ENCODE measurements at regions not wholly inside any gene's neighbourhood (a gene's known extent, or its start where the extent isn't known, plus 50 kb on each side); places are given as distances from the start of the nearest gene placed in this dataset.

DNA sequence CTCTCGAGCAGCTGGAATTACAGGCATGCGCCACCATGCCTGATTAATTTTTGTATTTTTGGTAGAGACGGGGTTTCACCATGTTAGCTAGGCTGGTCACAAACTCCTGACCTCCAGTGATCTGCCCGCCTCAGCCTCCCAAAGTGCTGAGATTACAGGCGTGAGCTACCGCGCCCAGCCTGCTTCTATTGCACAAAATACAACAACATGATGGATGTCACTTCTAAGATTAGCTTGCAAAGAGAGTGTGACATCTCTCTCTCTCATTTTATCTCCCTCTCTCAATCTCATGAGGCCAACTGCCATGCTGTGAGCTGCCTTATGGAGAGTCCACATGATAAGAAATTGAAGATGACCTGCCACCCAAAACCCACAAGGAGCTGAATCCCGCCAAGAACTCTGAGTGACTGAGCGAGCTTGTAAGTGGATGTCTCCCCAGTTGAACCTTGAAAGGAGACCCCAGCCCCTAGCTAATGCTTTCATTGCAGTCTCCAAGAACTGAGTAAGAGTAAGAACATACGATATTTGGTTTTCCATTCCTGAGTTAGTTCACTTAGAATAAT is 458.5 kb downstream of the RBFOX1 start:
- no peak for TF ChIP-seq TAF1 (IDR thresholded peaks at IDR 0.05; ENCODE audit: borderline replicate concordance, insufficient read depth, low read length)
- no peak for TF ChIP-seq POLR2AphosphoS5 (IDR thresholded peaks at IDR 0.05; ENCODE audit: low read depth, low read length)
- no peak for TF ChIP-seq SIN3A (IDR thresholded peaks at IDR 0.05; ENCODE audit: borderline replicate concordance, insufficient read depth, low read length)

Data from PFSK-1 (cell line).